ENCODE measurements at regions not wholly inside any gene's neighbourhood (a gene's known extent, or its start where the extent isn't known, plus 50 kb on each side); places are given as distances from the start of the nearest gene placed in this dataset.

- H3K4me1 ChIP-seq (ENCODE audit: control insufficient read depth, extremely low read depth, insufficient read depth, low read length) = peaks cover 3% of the 10 kb centered on the region
- no peaks in the 10 kb centered on the region for H4K20me1 ChIP-seq (ENCODE audit: control insufficient read depth, extremely low read depth, insufficient read depth, low read length)
- H3K4me3 ChIP-seq (ENCODE audit: control insufficient read depth in 2 of 3, extremely low read depth in 1 of 3, insufficient read depth in 2 of 3, low read depth in 1 of 3, low read length in 3 of 3) = no peak overlapping the region
- H3K27ac ChIP-seq (ENCODE audit: control insufficient read depth, insufficient read depth, low read length) = no peak overlapping the region
- TF ChIP-seq CTCF (optimal IDR thresholded peaks at IDR 0.05 in 1 of 3, IDR thresholded peaks at IDR 0.05 in 1 of 3, conservative IDR thresholded peaks at IDR 0.05 in 1 of 3; ENCODE audit: extremely low read depth in 1 of 3, insufficient read depth in 2 of 3, low read length in 3 of 3) (no peak), EZH2 (IDR thresholded peaks at IDR 0.05; ENCODE audit: low read length) (no peak)
- no peak for FAIRE-seq
- no peaks in the 10 kb centered on the region for H3K9me1 ChIP-seq (ENCODE audit: control insufficient read depth, extremely low read depth, insufficient read depth, low read length)
- no peak overlapping the region for H3K9ac ChIP-seq (ENCODE audit: control insufficient read depth, extremely low read depth, insufficient read depth, low read length)
- no peak overlapping the region for H3K4me2 ChIP-seq (ENCODE audit: control insufficient read depth, extremely low read depth, insufficient read depth, low read depth, low read length)
- dilution Hi-C loops (cut with MboI; ENCODE audit: extremely low pct_ligation_motif_present, low sequenced_read_pairs) = no loop called here
- H2AFZ ChIP-seq (ENCODE audit: control insufficient read depth, low read length) = no peak overlapping the region
- no peaks in the 10 kb centered on the region for H3K79me2 ChIP-seq (ENCODE audit: control insufficient read depth, insufficient read depth, low read length)
- DNase-seq (ENCODE audit: low read depth, low spot score) = no peak
- H3K36me3 ChIP-seq (ENCODE audit: control insufficient read depth in 2 of 2, extremely low read depth in 1 of 2, insufficient read depth in 2 of 2, low read length in 2 of 2) = no peaks in the 10 kb centered on the region
- H3K9me3 ChIP-seq (ENCODE audit: control insufficient read depth, low read depth, low read length) = no peaks in the 10 kb centered on the region
- no peaks in the 10 kb centered on the region for H3K27me3 ChIP-seq (ENCODE audit: control insufficient read depth, extremely low read depth, insufficient read depth, low read length)
These were observed 147.8 kb downstream of the UBE2E3 start for GRCh38 chr2:181128199-181128598.

- no peaks in the 10 kb centered on the region for H3K9me3 ChIP-seq (ENCODE audit: control insufficient read depth, low read depth, low read length)
- TF ChIP-seq CTCF (optimal IDR thresholded peaks at IDR 0.05 in 1 of 3, IDR thresholded peaks at IDR 0.05 in 1 of 3, conservative IDR thresholded peaks at IDR 0.05 in 1 of 3; ENCODE audit: extremely low read depth in 1 of 3, insufficient read depth in 2 of 3, low read length in 3 of 3) (no peak), EZH2 (IDR thresholded peaks at IDR 0.05; ENCODE audit: low read length) (no peak)
- no peaks in the 10 kb centered on the region for H3K9me1 ChIP-seq (ENCODE audit: control insufficient read depth, extremely low read depth, insufficient read depth, low read length)
- H3K4me3 ChIP-seq (ENCODE audit: control insufficient read depth in 2 of 3, extremely low read depth in 1 of 3, insufficient read depth in 2 of 3, low read depth in 1 of 3, low read length in 3 of 3) = no peak overlapping the region
- no peaks in the 10 kb centered on the region for H3K27me3 ChIP-seq (ENCODE audit: control insufficient read depth, extremely low read depth, insufficient read depth, low read length)
- H3K4me1 ChIP-seq (ENCODE audit: control insufficient read depth, extremely low read depth, insufficient read depth, low read length) = no peaks in the 10 kb centered on the region
- no peaks in the 10 kb centered on the region for H4K20me1 ChIP-seq (ENCODE audit: control insufficient read depth, extremely low read depth, insufficient read depth, low read length)
- DNase-seq (ENCODE audit: low read depth, low spot score) (no peak), FAIRE-seq (no peak)
- H3K27ac ChIP-seq (ENCODE audit: control insufficient read depth, insufficient read depth, low read length) = no peak overlapping the region
- no peak overlapping the region for H3K9ac ChIP-seq (ENCODE audit: control insufficient read depth, extremely low read depth, insufficient read depth, low read length)
- no peak overlapping the region for H2AFZ ChIP-seq (ENCODE audit: control insufficient read depth, low read length)
- H3K4me2 ChIP-seq (ENCODE audit: control insufficient read depth, extremely low read depth, insufficient read depth, low read depth, low read length) = no peak overlapping the region
- H3K36me3 ChIP-seq (ENCODE audit: control insufficient read depth in 2 of 2, extremely low read depth in 1 of 2, insufficient read depth in 2 of 2, low read length in 2 of 2) = no peaks in the 10 kb centered on the region
- no peaks in the 10 kb centered on the region for H3K79me2 ChIP-seq (ENCODE audit: control insufficient read depth, insufficient read depth, low read length)
- dilution Hi-C loops (cut with MboI; ENCODE audit: extremely low pct_ligation_motif_present, low sequenced_read_pairs) = no loop called here
These were observed 149.1 kb downstream of the UBE2E3 start for GRCh38 chr2:181129364-181130056.
